NCI-H2196 (cell line): ENCODE measurements at regions not wholly inside any gene's neighbourhood (a gene's known extent, or its start where the extent isn't known, plus 50 kb on each side); places are given as distances from the start of the nearest gene placed in this dataset.

ENCODE experiments used
- DNase-seq: peaks from one replicate; lab custom pipeline; 2025; ENCODE audit not compliant: unreplicated experiment; lab: John Stamatoyannopoulos, UW

GRCh38 chr3:135905058-135905724 is 60.3 kb upstream of the PPP2R3A start:
- no peak for DNase-seq

GRCh38 chr3:135907422-135908165 is 57.9 kb upstream of the PPP2R3A start:
- no peak for DNase-seq

DNA sequence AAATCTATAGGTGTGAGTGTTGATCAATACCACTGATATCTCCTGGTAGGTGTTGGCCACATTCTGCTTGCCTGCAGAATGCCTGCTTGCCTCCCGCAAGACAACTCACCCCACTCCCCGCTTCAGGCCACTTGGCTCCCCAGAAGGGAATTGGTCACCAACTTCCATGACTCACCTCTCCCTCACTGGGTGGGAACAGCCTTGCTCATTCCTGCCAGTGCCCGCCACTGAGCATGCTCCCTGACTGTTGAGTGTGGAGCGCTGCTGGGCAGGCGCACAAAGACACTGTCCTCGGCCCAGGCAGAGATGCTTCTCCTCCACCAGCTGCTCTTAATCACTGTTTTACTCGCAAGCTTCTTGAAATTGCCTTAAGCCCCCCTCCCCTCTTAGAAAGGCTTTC is 57.3 kb upstream of the PPP2R3A start:
- DNase-seq: no peak

- no peak for DNase-seq
These were observed 56.8 kb upstream of the PPP2R3A start for GRCh38 chr3:135908737-135909136.

GRCh38 chr3:135911110-135911509 is 54.4 kb upstream of the PPP2R3A start:
- DNase-seq: no peak

DNA sequence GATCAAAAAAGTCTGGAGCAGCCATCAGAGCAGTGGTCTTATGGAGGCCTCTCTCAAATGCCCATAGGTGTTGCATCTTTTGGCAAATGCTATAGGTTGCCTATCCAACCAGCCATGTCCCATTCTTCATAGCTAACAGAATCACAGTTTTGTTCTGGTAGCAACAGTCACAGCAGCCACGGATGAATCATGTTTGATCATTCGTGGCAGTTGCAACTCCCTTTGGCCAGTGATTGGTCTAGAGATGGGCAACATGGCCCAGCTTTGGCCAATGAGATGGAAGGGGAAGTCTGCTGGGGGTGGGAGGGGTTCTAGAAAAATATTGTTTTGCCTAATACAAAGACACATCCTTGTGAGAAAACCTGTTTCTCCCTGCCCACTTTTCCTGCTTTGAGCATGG is 50.3 kb upstream of the PPP2R3A start:
- DNase-seq: no peak
